ENCODE measurements at regions not wholly inside any gene's neighbourhood (a gene's known extent, or its start where the extent isn't known, plus 50 kb on each side); places are given as distances from the start of the nearest gene placed in this dataset.

GRCh38 chr5:18761801-18762200 lies 1127.5 kb downstream of the TAF11L14 start:
- Histone ChIP-seq H3K36me3 (ENCODE audit: insufficient read depth, insufficient read length, low read length) (no peaks in the 10 kb centered on the region), H3K27me3 (ENCODE audit: insufficient read depth, insufficient read length) (no peaks in the 10 kb centered on the region), H3K4me3 (ENCODE audit: insufficient read length, low read depth) (no peak overlapping the region), H3K9ac (ENCODE audit: insufficient read length, low read depth) (no peak overlapping the region), H3K9me3 (ENCODE audit: insufficient read depth, low read length) (no peaks in the 10 kb centered on the region), H3K4me1 (ENCODE audit: insufficient read depth, insufficient read length) (no peaks in the 10 kb centered on the region)
- TF ChIP-seq ZNF274 (IDR thresholded peaks at IDR 0.05; ENCODE audit: low read depth, low read length): no peak
- TF ChIP-seq SUZ12 (IDR thresholded peaks at IDR 0.05; ENCODE audit: extremely low read depth, insufficient read depth, insufficient read length): no peak
- TF ChIP-seq YY1 (IDR thresholded peaks at IDR 0.05; ENCODE audit: insufficient read depth, insufficient read length): no peak
- DNase-seq (ENCODE audit: low read depth, low spot score): no peak

GRCh38 chr5:18764161-18764560 lies 1129.9 kb downstream of the TAF11L14 start:
- H3K36me3 ChIP-seq (ENCODE audit: insufficient read depth, insufficient read length, low read length): no peaks in the 10 kb centered on the region
- H3K9me3 ChIP-seq (ENCODE audit: insufficient read depth, low read length): no peaks in the 10 kb centered on the region
- no peaks in the 10 kb centered on the region for H3K27me3 ChIP-seq (ENCODE audit: insufficient read depth, insufficient read length)
- H3K4me3 ChIP-seq (ENCODE audit: insufficient read length, low read depth): no peak overlapping the region
- H3K4me1 ChIP-seq (ENCODE audit: insufficient read depth, insufficient read length): no peaks in the 10 kb centered on the region
- H3K9ac ChIP-seq (ENCODE audit: insufficient read length, low read depth): no peak overlapping the region
- TF ChIP-seq SUZ12 (IDR thresholded peaks at IDR 0.05; ENCODE audit: extremely low read depth, insufficient read depth, insufficient read length) (no peak), ZNF274 (IDR thresholded peaks at IDR 0.05; ENCODE audit: low read depth, low read length) (no peak), YY1 (IDR thresholded peaks at IDR 0.05; ENCODE audit: insufficient read depth, insufficient read length) (no peak)
- DNase-seq (ENCODE audit: low read depth, low spot score): no peak

GRCh38 chr5:18765304-18765703 lies 1131.0 kb downstream of the TAF11L14 start:
- Histone ChIP-seq H3K4me1 (ENCODE audit: insufficient read depth, insufficient read length) (no peaks in the 10 kb centered on the region), H3K9me3 (ENCODE audit: insufficient read depth, low read length) (no peaks in the 10 kb centered on the region), H3K9ac (ENCODE audit: insufficient read length, low read depth) (no peak overlapping the region), H3K4me3 (ENCODE audit: insufficient read length, low read depth) (no peak overlapping the region), H3K27me3 (ENCODE audit: insufficient read depth, insufficient read length) (no peaks in the 10 kb centered on the region), H3K36me3 (ENCODE audit: insufficient read depth, insufficient read length, low read length) (no peaks in the 10 kb centered on the region)
- no peak for DNase-seq (ENCODE audit: low read depth, low spot score)
- TF ChIP-seq ZNF274 (IDR thresholded peaks at IDR 0.05; ENCODE audit: low read depth, low read length) (no peak), SUZ12 (IDR thresholded peaks at IDR 0.05; ENCODE audit: extremely low read depth, insufficient read depth, insufficient read length) (no peak), YY1 (IDR thresholded peaks at IDR 0.05; ENCODE audit: insufficient read depth, insufficient read length) (no peak)

- no peak for DNase-seq (ENCODE audit: low read depth, low spot score)
- no peak overlapping the region for H3K4me3 ChIP-seq (ENCODE audit: insufficient read length, low read depth)
- H3K9me3 ChIP-seq (ENCODE audit: insufficient read depth, low read length): no peaks in the 10 kb centered on the region
- H3K9ac ChIP-seq (ENCODE audit: insufficient read length, low read depth): no peak overlapping the region
- H3K4me1 ChIP-seq (ENCODE audit: insufficient read depth, insufficient read length): no peaks in the 10 kb centered on the region
- no peak for TF ChIP-seq SUZ12 (IDR thresholded peaks at IDR 0.05; ENCODE audit: extremely low read depth, insufficient read depth, insufficient read length)
- TF ChIP-seq ZNF274 (IDR thresholded peaks at IDR 0.05; ENCODE audit: low read depth, low read length): no peak
- TF ChIP-seq YY1 (IDR thresholded peaks at IDR 0.05; ENCODE audit: insufficient read depth, insufficient read length): no peak
- no peaks in the 10 kb centered on the region for H3K36me3 ChIP-seq (ENCODE audit: insufficient read depth, insufficient read length, low read length)
- no peaks in the 10 kb centered on the region for H3K27me3 ChIP-seq (ENCODE audit: insufficient read depth, insufficient read length)
Observed at GRCh38 chr5:18771097-18771610, 1136.9 kb downstream of the TAF11L14 start.

GRCh38 chr5:18772475-18772874 lies 1138.2 kb downstream of the TAF11L14 start:
- no peak overlapping the region for H3K4me3 ChIP-seq (ENCODE audit: insufficient read length, low read depth)
- TF ChIP-seq YY1 (IDR thresholded peaks at IDR 0.05; ENCODE audit: insufficient read depth, insufficient read length) (no peak), ZNF274 (IDR thresholded peaks at IDR 0.05; ENCODE audit: low read depth, low read length) (no peak), SUZ12 (IDR thresholded peaks at IDR 0.05; ENCODE audit: extremely low read depth, insufficient read depth, insufficient read length) (no peak)
- no peak overlapping the region for H3K9ac ChIP-seq (ENCODE audit: insufficient read length, low read depth)
- no peaks in the 10 kb centered on the region for H3K36me3 ChIP-seq (ENCODE audit: insufficient read depth, insufficient read length, low read length)
- no peaks in the 10 kb centered on the region for H3K27me3 ChIP-seq (ENCODE audit: insufficient read depth, insufficient read length)
- H3K9me3 ChIP-seq (ENCODE audit: insufficient read depth, low read length): no peaks in the 10 kb centered on the region
- H3K4me1 ChIP-seq (ENCODE audit: insufficient read depth, insufficient read length): no peaks in the 10 kb centered on the region
- no peak for DNase-seq (ENCODE audit: low read depth, low spot score)

GRCh38 chr5:18778225-18778624 lies 1144.0 kb downstream of the TAF11L14 start:
- Histone ChIP-seq H3K9me3 (ENCODE audit: insufficient read depth, low read length) (no peaks in the 10 kb centered on the region), H3K27me3 (ENCODE audit: insufficient read depth, insufficient read length) (no peaks in the 10 kb centered on the region), H3K4me3 (ENCODE audit: insufficient read length, low read depth) (no peak overlapping the region), H3K36me3 (ENCODE audit: insufficient read depth, insufficient read length, low read length) (no peaks in the 10 kb centered on the region), H3K9ac (ENCODE audit: insufficient read length, low read depth) (no peak overlapping the region), H3K4me1 (ENCODE audit: insufficient read depth, insufficient read length) (no peaks in the 10 kb centered on the region)
- no peak for DNase-seq (ENCODE audit: low read depth, low spot score)
- no peak for TF ChIP-seq SUZ12 (IDR thresholded peaks at IDR 0.05; ENCODE audit: extremely low read depth, insufficient read depth, insufficient read length)
- no peak for TF ChIP-seq ZNF274 (IDR thresholded peaks at IDR 0.05; ENCODE audit: low read depth, low read length)
- no peak for TF ChIP-seq YY1 (IDR thresholded peaks at IDR 0.05; ENCODE audit: insufficient read depth, insufficient read length)

- Histone ChIP-seq H3K36me3 (ENCODE audit: insufficient read depth, insufficient read length, low read length) (no peaks in the 10 kb centered on the region), H3K4me1 (ENCODE audit: insufficient read depth, insufficient read length) (no peaks in the 10 kb centered on the region), H3K9ac (ENCODE audit: insufficient read length, low read depth) (no peak overlapping the region), H3K4me3 (ENCODE audit: insufficient read length, low read depth) (no peak overlapping the region), H3K27me3 (ENCODE audit: insufficient read depth, insufficient read length) (no peaks in the 10 kb centered on the region), H3K9me3 (ENCODE audit: insufficient read depth, low read length) (peaks cover 9% of the 10 kb centered on the region; the same call in 1 of the 2 replicates)
- TF ChIP-seq YY1 (IDR thresholded peaks at IDR 0.05; ENCODE audit: insufficient read depth, insufficient read length) (no peak), ZNF274 (IDR thresholded peaks at IDR 0.05; ENCODE audit: low read depth, low read length) (no peak), SUZ12 (IDR thresholded peaks at IDR 0.05; ENCODE audit: extremely low read depth, insufficient read depth, insufficient read length) (no peak)
- no peak for DNase-seq (ENCODE audit: low read depth, low spot score)
Observed at GRCh38 chr5:18789218-18789998, 1155.1 kb downstream of the TAF11L14 start.

Data from NT2/D1 (cell line).